ENCODE measurements at regions not wholly inside any gene's neighbourhood (a gene's known extent, or its start where the extent isn't known, plus 50 kb on each side); places are given as distances from the start of the nearest gene placed in this dataset.

DNA sequence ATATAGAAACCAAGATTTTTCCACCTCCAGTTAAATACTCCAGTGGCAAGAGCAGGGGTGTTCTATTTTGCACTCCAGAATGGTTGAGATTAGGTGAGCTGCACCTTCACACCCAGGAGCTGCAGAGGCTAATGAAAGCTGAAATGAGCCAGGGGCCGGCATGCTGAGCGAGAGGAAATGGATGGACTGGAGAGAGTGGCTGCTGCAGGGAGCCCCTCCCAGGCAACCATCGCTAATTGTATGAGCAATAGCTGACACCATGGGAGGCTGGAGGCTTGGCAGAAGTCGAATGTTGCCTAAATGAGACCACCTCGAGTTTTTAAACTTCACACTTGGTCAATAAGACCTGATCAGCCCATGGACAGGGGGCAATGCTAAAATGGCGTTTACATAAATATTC is 301.8 kb upstream of the TMPO start:
- TF ChIP-seq, protein P1, sequence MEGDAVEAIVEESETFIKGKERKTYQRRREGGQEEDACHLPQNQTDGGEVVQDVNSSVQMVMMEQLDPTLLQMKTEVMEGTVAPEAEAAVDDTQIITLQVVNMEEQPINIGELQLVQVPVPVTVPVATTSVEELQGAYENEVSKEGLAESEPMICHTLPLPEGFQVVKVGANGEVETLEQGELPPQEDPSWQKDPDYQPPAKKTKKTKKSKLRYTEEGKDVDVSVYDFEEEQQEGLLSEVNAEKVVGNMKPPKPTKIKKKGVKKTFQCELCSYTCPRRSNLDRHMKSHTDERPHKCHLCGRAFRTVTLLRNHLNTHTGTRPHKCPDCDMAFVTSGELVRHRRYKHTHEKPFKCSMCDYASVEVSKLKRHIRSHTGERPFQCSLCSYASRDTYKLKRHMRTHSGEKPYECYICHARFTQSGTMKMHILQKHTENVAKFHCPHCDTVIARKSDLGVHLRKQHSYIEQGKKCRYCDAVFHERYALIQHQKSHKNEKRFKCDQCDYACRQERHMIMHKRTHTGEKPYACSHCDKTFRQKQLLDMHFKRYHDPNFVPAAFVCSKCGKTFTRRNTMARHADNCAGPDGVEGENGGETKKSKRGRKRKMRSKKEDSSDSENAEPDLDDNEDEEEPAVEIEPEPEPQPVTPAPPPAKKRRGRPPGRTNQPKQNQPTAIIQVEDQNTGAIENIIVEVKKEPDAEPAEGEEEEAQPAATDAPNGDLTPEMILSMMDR (IDR thresholded peaks at IDR 0.05; ENCODE audit: borderline replicate concordance, insufficient read depth, low read depth, low read length), result no peak

DNA sequence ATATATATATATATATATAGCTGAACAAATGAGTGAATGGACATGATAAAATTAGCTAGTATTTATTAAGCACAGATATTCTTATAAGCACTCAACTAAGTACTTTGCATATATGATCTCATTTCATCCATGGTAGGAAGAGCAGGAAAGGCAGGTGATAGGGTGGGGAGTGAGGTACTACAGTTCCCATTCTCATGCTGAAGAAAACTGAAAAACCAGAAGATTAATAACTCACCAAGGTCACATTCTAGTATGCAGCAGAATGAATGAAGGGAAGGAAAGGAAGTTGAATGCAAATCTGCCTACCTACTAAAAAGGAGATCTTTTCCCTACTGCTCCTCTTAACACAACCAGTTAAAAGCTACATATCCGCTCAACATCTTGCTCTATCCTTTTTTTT is 298.1 kb upstream of the TMPO start:
- TF ChIP-seq, protein P1 (IDR thresholded peaks at IDR 0.05; ENCODE audit: borderline replicate concordance, insufficient read depth, low read depth, low read length), result no peak
- H3K4me3 ChIP-seq (ENCODE audit: low read depth, low read length), result no peak overlapping the region

More for the DNA sequence above, 301.8 kb upstream of the TMPO start:
- no peak overlapping the region for H3K4me3 ChIP-seq (ENCODE audit: low read depth, low read length)

DNA sequence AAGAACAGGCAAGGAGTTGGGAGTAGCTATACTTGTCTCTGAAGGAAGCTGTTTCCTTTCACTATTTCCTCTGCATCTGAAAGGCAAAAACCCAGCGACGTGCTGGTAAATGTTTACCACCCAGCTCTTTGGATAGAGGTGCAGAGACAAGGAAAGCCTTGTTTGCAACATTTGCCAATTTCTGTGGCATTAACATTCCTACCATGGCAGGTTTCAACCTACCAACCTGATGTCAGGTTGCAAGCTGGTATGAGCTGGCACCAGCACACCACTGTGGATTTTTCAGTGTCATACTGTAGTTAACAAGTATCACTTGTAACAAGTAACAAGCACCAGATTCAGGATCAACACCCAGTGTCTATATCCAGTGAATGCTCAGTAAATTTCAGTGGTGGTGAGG is 294.8 kb upstream of the TMPO start:
- TF ChIP-seq, protein P1 (IDR thresholded peaks at IDR 0.05; ENCODE audit: borderline replicate concordance, insufficient read depth, low read depth, low read length), result no peak
- no peak overlapping the region for H3K4me3 ChIP-seq (ENCODE audit: low read depth, low read length)

DNA sequence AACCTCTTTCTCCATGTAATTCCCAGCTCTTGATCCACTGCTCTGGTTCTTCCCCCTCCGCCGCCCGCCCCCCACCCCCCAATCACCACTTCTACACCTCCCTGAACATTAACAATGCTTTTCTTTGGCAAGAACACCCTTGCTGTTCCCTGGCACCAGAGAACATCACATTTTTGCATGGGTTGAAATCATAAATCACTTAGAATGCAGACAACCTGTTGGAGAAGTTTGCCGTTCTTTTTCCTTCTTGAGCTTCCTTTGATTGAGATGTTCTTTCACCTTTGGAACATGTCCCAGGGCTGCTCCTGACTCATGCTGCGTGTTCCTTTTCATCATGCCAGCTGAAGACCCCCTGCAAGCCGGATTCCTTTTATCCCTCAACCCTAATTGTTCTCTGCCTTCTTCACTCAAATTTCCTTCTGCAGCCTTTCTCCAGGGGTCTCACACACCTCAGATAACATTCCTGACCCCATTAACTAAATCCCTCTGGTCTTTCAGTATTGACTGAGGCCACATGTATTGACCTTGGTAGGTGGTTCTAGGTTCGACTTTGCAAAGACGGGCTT is 294.1 kb upstream of the TMPO start:
- TF ChIP-seq, protein P1 (IDR thresholded peaks at IDR 0.05; ENCODE audit: borderline replicate concordance, insufficient read depth, low read depth, low read length), result no peak
- H3K4me3 ChIP-seq (ENCODE audit: low read depth, low read length), result no peak overlapping the region

DNA sequence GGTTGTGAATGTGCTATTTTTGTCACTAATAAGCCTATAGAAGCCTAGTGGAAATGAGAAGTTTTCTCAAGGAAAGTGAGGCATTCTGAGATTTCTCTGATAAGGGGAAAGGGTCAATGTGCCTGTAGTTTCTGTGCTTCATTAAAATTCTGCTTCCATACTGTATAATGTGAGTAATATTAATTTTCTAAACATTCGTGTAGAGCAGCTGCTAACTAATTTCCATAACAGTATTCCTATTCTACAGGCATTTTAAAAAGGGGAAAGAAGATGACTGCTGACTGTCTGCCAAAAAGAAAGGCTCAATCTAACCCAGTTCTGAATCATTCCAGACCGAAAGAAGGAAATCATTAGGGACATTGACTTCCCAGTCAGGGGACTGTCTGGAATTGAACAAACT is 293.3 kb upstream of the TMPO start:
- H3K4me3 ChIP-seq (ENCODE audit: low read depth, low read length), result no peak overlapping the region
- TF ChIP-seq, protein P1 (IDR thresholded peaks at IDR 0.05; ENCODE audit: borderline replicate concordance, insufficient read depth, low read depth, low read length), result no peak

DNA sequence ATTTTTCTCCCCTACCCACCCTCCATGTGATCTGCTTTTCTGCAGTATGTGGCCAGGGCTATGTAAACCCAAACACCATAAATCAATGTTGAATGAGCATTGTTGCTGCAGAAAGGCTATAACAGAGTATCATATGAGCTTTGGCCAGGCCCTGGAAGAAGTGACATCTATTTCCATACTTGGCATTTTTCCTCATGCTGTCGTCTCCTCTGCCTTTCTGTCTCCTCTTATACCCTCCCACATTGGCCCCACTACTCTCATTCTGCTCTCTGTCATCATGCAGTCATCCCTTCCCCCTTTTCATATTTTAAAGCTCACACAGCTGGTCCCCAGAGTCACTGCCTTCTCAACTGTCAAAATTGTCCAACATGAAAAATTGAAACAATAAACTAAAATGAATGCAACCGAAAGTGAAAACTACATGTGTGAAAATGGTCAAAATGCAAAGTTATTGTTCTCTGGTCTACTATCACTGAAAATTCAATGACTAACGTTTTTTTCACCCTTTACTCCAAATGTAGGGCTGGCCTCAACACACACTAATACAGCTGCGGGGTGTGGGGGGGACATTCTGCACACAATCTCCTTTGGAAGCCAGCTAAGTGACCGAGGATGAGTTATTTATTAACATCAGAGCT is 290.7 kb upstream of the TMPO start:
- TF ChIP-seq, protein P1 (IDR thresholded peaks at IDR 0.05; ENCODE audit: borderline replicate concordance, insufficient read depth, low read depth, low read length), result no peak
- H3K4me3 ChIP-seq (ENCODE audit: low read depth, low read length), result no peak overlapping the region

DNA sequence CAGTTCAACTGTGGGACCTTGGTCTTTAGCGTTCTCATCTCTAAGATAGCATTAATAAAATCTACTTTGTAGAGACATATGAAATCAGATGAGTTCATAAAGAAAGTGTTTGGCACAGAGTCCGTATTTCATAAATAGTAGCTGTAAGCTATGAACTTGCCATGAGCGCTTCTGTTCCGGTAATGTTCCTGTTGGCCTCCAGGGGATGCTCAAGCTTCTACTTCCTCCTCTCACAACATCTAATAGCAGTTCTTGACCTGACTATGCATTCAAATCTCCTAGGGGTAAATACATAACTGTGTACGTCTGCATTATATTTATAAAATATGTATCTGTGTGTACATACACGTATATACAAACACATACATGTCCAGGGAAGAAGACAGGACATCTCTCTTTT is 288.2 kb upstream of the TMPO start:
- no peak overlapping the region for H3K4me3 ChIP-seq (ENCODE audit: low read depth, low read length)
- TF ChIP-seq, protein P1 (IDR thresholded peaks at IDR 0.05; ENCODE audit: borderline replicate concordance, insufficient read depth, low read depth, low read length), result peak; percentile 63

Data from GM12875 (cell line).